ENCODE measurements at regions not wholly inside any gene's neighbourhood (a gene's known extent, or its start where the extent isn't known, plus 50 kb on each side); places are given as distances from the start of the nearest gene placed in this dataset.

DNA sequence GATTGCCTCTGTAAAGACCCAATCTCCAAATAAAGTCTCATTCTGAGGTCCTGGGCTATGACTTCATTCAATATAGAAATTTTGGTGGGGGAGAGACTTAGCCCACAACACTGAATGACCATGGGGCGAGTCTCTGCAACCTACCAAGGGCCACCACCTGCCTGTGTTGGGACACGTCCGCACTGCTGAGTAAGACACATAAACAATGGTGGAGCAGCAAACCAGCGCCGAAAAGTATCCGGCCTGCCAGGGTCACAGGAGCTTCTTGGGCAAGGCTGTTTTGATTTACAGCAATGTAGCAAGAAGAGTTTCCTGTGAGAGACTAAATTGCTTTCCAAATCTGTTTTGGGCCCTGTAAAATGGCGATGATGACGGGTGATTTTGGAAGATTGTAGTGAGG lies 122.3 kb downstream of the SHANK2 start:
- TF ChIP-seq, protein P1, sequence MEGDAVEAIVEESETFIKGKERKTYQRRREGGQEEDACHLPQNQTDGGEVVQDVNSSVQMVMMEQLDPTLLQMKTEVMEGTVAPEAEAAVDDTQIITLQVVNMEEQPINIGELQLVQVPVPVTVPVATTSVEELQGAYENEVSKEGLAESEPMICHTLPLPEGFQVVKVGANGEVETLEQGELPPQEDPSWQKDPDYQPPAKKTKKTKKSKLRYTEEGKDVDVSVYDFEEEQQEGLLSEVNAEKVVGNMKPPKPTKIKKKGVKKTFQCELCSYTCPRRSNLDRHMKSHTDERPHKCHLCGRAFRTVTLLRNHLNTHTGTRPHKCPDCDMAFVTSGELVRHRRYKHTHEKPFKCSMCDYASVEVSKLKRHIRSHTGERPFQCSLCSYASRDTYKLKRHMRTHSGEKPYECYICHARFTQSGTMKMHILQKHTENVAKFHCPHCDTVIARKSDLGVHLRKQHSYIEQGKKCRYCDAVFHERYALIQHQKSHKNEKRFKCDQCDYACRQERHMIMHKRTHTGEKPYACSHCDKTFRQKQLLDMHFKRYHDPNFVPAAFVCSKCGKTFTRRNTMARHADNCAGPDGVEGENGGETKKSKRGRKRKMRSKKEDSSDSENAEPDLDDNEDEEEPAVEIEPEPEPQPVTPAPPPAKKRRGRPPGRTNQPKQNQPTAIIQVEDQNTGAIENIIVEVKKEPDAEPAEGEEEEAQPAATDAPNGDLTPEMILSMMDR (conservative IDR thresholded peaks at IDR 0.05; ENCODE audit: low read depth in 2 of 2) = no peak
- no peak for TF ChIP-seq EZH2 (IDR thresholded peaks at IDR 0.05; ENCODE audit: low read depth, unreplicated experiment)
- TF ChIP-seq POLR2AphosphoS5 (IDR thresholded peaks at IDR 0.05; ENCODE audit: low read depth) = no peak
- no peak for TF ChIP-seq CREB1 (CRISPR knock-in tag; IDR thresholded peaks at IDR 0.05; ENCODE audit: low read depth)
- TF ChIP-seq STAT1 (IDR thresholded peaks at IDR 0.05; ENCODE audit: unreplicated experiment) = no peak
- TF ChIP-seq, protein P2, sequence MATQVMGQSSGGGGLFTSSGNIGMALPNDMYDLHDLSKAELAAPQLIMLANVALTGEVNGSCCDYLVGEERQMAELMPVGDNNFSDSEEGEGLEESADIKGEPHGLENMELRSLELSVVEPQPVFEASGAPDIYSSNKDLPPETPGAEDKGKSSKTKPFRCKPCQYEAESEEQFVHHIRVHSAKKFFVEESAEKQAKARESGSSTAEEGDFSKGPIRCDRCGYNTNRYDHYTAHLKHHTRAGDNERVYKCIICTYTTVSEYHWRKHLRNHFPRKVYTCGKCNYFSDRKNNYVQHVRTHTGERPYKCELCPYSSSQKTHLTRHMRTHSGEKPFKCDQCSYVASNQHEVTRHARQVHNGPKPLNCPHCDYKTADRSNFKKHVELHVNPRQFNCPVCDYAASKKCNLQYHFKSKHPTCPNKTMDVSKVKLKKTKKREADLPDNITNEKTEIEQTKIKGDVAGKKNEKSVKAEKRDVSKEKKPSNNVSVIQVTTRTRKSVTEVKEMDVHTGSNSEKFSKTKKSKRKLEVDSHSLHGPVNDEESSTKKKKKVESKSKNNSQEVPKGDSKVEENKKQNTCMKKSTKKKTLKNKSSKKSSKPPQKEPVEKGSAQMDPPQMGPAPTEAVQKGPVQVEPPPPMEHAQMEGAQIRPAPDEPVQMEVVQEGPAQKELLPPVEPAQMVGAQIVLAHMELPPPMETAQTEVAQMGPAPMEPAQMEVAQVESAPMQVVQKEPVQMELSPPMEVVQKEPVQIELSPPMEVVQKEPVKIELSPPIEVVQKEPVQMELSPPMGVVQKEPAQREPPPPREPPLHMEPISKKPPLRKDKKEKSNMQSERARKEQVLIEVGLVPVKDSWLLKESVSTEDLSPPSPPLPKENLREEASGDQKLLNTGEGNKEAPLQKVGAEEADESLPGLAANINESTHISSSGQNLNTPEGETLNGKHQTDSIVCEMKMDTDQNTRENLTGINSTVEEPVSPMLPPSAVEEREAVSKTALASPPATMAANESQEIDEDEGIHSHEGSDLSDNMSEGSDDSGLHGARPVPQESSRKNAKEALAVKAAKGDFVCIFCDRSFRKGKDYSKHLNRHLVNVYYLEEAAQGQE (IDR thresholded peaks at IDR 0.05; ENCODE audit: unreplicated experiment) = no peak
- TF ChIP-seq, protein P3, sequence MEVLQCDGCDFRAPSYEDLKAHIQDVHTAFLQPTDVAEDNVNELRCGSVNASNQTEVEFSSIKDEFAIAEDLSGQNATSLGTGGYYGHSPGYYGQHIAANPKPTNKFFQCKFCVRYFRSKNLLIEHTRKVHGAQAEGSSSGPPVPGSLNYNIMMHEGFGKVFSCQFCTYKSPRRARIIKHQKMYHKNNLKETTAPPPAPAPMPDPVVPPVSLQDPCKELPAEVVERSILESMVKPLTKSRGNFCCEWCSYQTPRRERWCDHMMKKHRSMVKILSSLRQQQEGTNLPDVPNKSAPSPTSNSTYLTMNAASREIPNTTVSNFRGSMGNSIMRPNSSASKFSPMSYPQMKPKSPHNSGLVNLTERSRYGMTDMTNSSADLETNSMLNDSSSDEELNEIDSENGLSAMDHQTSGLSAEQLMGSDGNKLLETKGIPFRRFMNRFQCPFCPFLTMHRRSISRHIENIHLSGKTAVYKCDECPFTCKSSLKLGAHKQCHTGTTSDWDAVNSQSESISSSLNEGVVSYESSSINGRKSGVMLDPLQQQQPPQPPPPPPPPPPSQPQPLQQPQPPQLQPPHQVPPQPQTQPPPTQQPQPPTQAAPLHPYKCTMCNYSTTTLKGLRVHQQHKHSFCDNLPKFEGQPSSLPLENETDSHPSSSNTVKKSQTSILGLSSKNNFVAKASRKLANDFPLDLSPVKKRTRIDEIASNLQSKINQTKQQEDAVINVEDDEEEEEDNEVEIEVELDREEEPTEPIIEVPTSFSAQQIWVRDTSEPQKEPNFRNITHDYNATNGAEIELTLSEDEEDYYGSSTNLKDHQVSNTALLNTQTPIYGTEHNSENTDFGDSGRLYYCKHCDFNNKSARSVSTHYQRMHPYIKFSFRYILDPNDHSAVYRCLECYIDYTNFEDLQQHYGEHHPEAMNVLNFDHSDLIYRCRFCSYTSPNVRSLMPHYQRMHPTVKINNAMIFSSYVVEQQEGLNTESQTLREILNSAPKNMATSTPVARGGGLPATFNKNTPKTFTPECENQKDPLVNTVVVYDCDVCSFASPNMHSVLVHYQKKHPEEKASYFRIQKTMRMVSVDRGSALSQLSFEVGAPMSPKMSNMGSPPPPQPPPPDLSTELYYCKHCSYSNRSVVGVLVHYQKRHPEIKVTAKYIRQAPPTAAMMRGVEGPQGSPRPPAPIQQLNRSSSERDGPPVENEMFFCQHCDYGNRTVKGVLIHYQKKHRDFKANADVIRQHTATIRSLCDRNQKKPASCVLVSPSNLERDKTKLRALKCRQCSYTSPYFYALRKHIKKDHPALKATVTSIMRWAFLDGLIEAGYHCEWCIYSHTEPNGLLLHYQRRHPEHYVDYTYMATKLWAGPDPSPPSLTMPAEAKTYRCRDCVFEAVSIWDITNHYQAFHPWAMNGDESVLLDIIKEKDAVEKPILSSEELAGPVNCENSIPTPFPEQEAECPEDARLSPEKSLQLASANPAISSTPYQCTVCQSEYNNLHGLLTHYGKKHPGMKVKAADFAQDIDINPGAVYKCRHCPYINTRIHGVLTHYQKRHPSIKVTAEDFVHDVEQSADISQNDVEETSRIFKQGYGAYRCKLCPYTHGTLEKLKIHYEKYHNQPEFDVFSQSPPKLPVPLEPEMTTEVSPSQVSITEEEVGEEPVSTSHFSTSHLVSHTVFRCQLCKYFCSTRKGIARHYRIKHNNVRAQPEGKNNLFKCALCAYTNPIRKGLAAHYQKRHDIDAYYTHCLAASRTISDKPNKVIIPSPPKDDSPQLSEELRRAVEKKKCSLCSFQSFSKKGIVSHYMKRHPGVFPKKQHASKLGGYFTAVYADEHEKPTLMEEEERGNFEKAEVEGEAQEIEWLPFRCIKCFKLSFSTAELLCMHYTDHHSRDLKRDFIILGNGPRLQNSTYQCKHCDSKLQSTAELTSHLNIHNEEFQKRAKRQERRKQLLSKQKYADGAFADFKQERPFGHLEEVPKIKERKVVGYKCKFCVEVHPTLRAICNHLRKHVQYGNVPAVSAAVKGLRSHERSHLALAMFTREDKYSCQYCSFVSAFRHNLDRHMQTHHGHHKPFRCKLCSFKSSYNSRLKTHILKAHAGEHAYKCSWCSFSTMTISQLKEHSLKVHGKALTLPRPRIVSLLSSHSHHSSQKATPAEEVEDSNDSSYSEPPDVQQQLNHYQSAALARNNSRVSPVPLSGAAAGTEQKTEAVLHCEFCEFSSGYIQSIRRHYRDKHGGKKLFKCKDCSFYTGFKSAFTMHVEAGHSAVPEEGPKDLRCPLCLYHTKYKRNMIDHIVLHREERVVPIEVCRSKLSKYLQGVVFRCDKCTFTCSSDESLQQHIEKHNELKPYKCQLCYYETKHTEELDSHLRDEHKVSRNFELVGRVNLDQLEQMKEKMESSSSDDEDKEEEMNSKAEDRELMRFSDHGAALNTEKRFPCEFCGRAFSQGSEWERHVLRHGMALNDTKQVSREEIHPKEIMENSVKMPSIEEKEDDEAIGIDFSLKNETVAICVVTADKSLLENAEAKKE (CRISPR knock-in tag; IDR thresholded peaks at IDR 0.05) = no peak
